OCI-LY7 (cell line): ENCODE measurements at regions not wholly inside any gene's neighbourhood (a gene's known extent, or its start where the extent isn't known, plus 50 kb on each side); places are given as distances from the start of the nearest gene placed in this dataset.

Experiments
- BruUV-seq: library from RNA; stranded (reverse); fragments of 400-500 nt; replicated peaks from 2 replicates; lab custom pipeline; 2021; lab: Mats Ljungman, UMichigan
- CTCF ChIA-PET: fragments of 300-600 bp; sonication (Branson Sonifier 250); formaldehyde crosslinking; loops from one replicate; lab custom pipeline; 2022; ENCODE audit warnings: antibody characterized with exemption; ENCODE audit not compliant: unreplicated experiment; lab: Charles Lee
- POLR2A ChIA-PET: fragments of 300-600 bp; sonication (Branson Sonifier 250); formaldehyde crosslinking; loops from one replicate; lab custom pipeline; 2022; ENCODE audit warnings: antibody characterized with exemption; lab: Charles Lee
- DNase-seq: peaks from one replicate; pipeline ENCODE4 v3.0.0-alpha.2; 2015; ENCODE audit warnings: low spot score
- H2AFZ ChIP-seq: fragments of 200-600 bp; sonication (generic), shearing (Covaris generic); 2 replicates; pipeline ENCODE4 v1.6.1; 2014; ENCODE audit warnings: mild to moderate bottlenecking, antibody characterized with exemption, low read length, moderate library complexity
- H3K27ac ChIP-seq: fragments of 200-600 bp; sonication (generic); 2 replicates; pipeline ENCODE4 v1.5.1; 2014; ENCODE audit warnings: mixed run types, low read depth, mild to moderate bottlenecking, moderate library complexity, low read length, inconsistent platforms; ENCODE audit not compliant: poor library complexity, severe bottlenecking
- H3K36me3 ChIP-seq: fragments of 200-600 bp; sonication (generic); 2 replicates; pipeline ENCODE4 v1.6.1; 2014; ENCODE audit warnings: mild to moderate bottlenecking, antibody characterized with exemption, low read length, moderate library complexity, mixed read lengths; ENCODE audit not compliant: insufficient read depth
- H3K4me1 ChIP-seq: fragments of 200-600 bp; sonication (generic); 2 replicates; pipeline ENCODE4 v1.5.1; 2014; ENCODE audit warnings: mild to moderate bottlenecking, low read length; ENCODE audit not compliant: insufficient read depth, poor library complexity, severe bottlenecking
- H3K4me2 ChIP-seq: fragments of 200-600 bp; sonication (generic); 2 replicates; pipeline ENCODE4 v1.6.1; 2014; ENCODE audit warnings: mild to moderate bottlenecking, low read length
- H3K4me3 ChIP-seq: fragments of 200-600 bp; sonication (generic); 2 replicates; pipeline ENCODE4 v1.5.1; 2014; ENCODE audit warnings: mild to moderate bottlenecking, low read depth, low read length; ENCODE audit not compliant: poor library complexity, severe bottlenecking
- H3K79me2 ChIP-seq: fragments of 200-600 bp; sonication (generic); 2 replicates; pipeline ENCODE4 v1.6.1; 2016; ENCODE audit warnings: low read depth, mild to moderate bottlenecking, low read length, moderate library complexity, mixed read lengths; ENCODE audit not compliant: insufficient read depth
- H3K9me2 ChIP-seq: fragments of 200-600 bp; sonication (generic); 2 replicates; pipeline ENCODE4 v1.6.1; 2016; ENCODE audit warnings: mild to moderate bottlenecking, low read length, mixed read lengths; ENCODE audit not compliant: insufficient read depth
- H3K9me3 ChIP-seq: fragments of 200-600 bp; sonication (generic); 2 replicates; pipeline ENCODE4 v1.6.1; 2014; ENCODE audit warnings: mild to moderate bottlenecking, mixed run types, low read length, mixed read lengths
- H4K20me1 ChIP-seq: fragments of 200-600 bp; sonication (generic); 2 replicates; pipeline ENCODE4 v1.6.1; 2014; ENCODE audit warnings: mild to moderate bottlenecking, antibody characterized with exemption, low read length, moderate library complexity, mixed read lengths; ENCODE audit not compliant: insufficient read depth
- CTCF ChIP-seq: fragments of 200-600 bp; sonication (generic); conservative IDR thresholded peaks from 2 replicates; pipeline ENCODE4 v1.5.1; 2014; ENCODE audit warnings: mild to moderate bottlenecking, antibody characterized with exemption, low read length, moderate library complexity, mixed read lengths
- EZH2phosphoT487 ChIP-seq: fragments of 200-600 bp; sonication (generic); IDR thresholded peaks from 2 replicates; pipeline ENCODE4 v1.6.1; 2018; ENCODE audit warnings: low read depth, borderline replicate concordance, mild to moderate bottlenecking, mixed run types, antibody characterized with exemption, low read length, moderate library complexity, mixed read lengths
- intact Hi-C: fragments of 100-400 bp; cut with micrococcal nuclease; formaldehyde crosslinking; loops from one replicate; pipeline ENCODE4 v1.10.0; 2022; ENCODE audit not compliant: unreplicated experiment

- Histone ChIP-seq H3K79me2 (no peaks in the 10 kb centered on the region), H3K36me3 (no peaks in the 10 kb centered on the region), H3K9me3 (no peaks in the 10 kb centered on the region), H3K4me3 (no peak overlapping the region), H4K20me1 (no peaks in the 10 kb centered on the region), H3K4me1 (no peaks in the 10 kb centered on the region), H3K27ac (no peak overlapping the region), H2AFZ (no peak overlapping the region), H3K4me2 (no peak overlapping the region), H3K9me2 (no peaks in the 10 kb centered on the region)
- TF ChIP-seq EZH2phosphoT487, result no peak
- intact Hi-C loops, result no loop called here
- POLR2A ChIA-PET, result no interaction called here
- no TSS peak for BruUV-seq
- CTCF ChIA-PET, result no interaction called here
- DNase-seq, result no peak
These were observed 120.4 kb downstream of the ACKR3 start for GRCh38 chr2:236689981-236690380.

GRCh38 chr2:236690726-236691125 is 121.1 kb downstream of the ACKR3 start:
- Histone ChIP-seq H3K79me2 (no peaks in the 10 kb centered on the region), H3K4me1 (no peaks in the 10 kb centered on the region), H4K20me1 (no peaks in the 10 kb centered on the region), H3K4me3 (no peak overlapping the region), H3K27ac (no peak overlapping the region), H2AFZ (no peak overlapping the region), H3K9me3 (no peaks in the 10 kb centered on the region), H3K4me2 (no peak overlapping the region), H3K36me3 (no peaks in the 10 kb centered on the region), H3K9me2 (no peaks in the 10 kb centered on the region)
- no peak for DNase-seq
- CTCF ChIA-PET, result no interaction called here
- no peak for TF ChIP-seq CTCF
- TF ChIP-seq EZH2phosphoT487, result no peak
- intact Hi-C loops, result no loop called here
- BruUV-seq, result no TSS peak
- POLR2A ChIA-PET, result interaction anchor here (0.7 kb wide), 1 partner anchor 258 kb away, joined by 8 read pairs; no protein-coding TSS in a partner anchor

- CTCF ChIA-PET, result no interaction called here
- H2AFZ ChIP-seq, result no peak overlapping the region
- BruUV-seq, result no TSS peak
- no peaks in the 10 kb centered on the region for H3K9me2 ChIP-seq
- no peak overlapping the region for H3K4me2 ChIP-seq
- no peak for DNase-seq
- intact Hi-C loops, result no loop called here
- no peaks in the 10 kb centered on the region for H3K36me3 ChIP-seq
- POLR2A ChIA-PET, result no interaction called here
- TF ChIP-seq CTCF (no peak), EZH2phosphoT487 (no peak)
- H3K27ac ChIP-seq, result no peak overlapping the region
- no peaks in the 10 kb centered on the region for H4K20me1 ChIP-seq
- no peaks in the 10 kb centered on the region for H3K9me3 ChIP-seq
- H3K4me3 ChIP-seq, result no peak overlapping the region
- H3K4me1 ChIP-seq, result no peaks in the 10 kb centered on the region
- H3K79me2 ChIP-seq, result no peaks in the 10 kb centered on the region
These were observed 122.2 kb downstream of the ACKR3 start for GRCh38 chr2:236691799-236692167.
